Right ventricle myocardium inferior (tissue), 1 donor: ENCODE measurements at regions not wholly inside any gene's neighbourhood (a gene's known extent, or its start where the extent isn't known, plus 50 kb on each side); places are given as distances from the start of the nearest gene placed in this dataset.

Experiments used
- ATAC-seq: fragments of 200-7000 bp; cut with Tn5 transposase; one replicate; pipeline ENCODE4 v1.9.1; 2020; ENCODE audit warnings: mild to moderate bottlenecking, moderate library complexity
- DNase-seq: peaks from one replicate; pipeline ENCODE4 v3.0.0; 2021; ENCODE audit errors: missing footprints
- intact Hi-C: fragments of 100-400 bp; cut with DNase I; formaldehyde crosslinking; loops from one replicate; pipeline ENCODE4 v1.11.0; 2022
- donor health status: DM: no; HTN: yes; CAD: no; lungs with severe emphysema.

DNA sequence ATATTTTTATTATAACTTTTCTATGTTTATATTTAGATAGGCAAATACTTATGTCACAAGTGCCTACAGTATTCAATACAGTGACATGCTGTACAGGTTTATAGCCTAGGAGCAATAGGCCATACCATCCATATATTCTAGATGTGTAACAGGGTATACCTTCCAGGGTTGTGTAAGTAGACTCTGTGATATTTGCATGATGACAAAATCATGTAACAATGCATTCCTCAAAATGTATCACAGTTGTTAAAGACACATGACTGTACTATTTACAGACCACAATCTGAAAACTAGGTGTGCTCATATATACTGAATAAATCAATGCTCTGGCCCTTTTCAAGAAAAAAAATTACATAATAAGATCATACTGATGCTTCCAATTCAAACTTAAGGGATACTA, 433.2 kb upstream of the RGPD4 start:
- no peak for DNase-seq
- intact Hi-C loops, result no loop called here
- ATAC-seq, result no peak

DNA sequence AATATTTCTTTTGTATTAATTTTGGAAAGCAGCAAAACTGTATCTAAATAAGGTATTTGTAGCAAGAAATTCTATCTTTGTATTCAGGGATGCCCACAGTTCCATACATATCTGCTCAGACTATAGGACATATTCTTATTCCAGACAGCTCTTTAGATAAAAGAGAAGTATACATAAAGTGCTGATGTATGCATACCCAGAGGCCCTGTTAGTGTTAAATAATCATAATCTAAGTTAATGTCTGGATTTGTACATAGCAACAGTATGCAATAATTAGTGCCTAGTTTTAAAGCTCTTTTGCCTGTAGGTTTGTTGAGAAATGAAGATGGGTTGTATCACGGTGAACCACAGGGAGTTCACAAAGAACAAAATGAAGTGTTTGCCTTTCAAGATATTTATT, 428.0 kb upstream of the RGPD4 start:
- intact Hi-C loops, result no loop called here
- ATAC-seq (no peak), DNase-seq (no peak)

DNA sequence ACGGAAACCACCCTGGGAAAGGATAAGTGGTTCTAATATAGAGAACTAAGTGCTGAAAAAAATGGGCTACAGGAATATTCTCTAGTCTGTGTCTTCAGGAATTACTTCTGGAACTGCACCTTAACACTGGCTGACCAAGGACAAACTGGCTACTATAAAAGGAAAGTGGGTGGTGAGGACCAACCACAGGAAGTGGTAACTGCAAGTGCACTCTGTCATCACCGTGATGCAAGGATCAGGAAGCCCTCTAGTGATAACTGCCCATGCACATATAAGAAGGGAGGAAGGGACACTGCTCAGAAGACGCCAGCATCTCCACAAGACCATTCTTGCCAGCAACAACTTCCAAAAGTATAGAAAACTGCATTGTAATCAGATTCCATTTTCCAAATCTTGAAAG, 424.4 kb upstream of the RGPD4 start:
- ATAC-seq, result no peak

DNA sequence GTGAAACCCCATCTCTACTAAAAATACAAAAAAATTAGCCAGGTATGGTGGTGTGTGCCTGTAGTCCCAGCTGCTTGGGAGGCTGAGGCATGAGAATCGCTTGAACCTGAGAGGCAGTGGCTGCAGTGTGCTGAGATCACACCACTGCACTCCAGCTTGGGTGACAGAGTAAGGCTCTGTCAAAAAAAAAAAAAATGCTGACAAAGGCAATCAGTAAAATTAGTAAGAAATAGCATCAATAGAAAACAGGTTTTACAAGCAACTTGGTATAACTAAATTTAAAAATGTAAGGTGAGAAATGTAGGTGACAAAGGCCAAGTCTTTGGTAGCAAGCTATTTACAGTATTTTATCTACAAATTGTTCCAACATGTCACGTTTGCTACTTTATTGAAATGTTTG, 421.4 kb upstream of the RGPD4 start:
- ATAC-seq (no peak), DNase-seq (no peak)
- intact Hi-C loops, result no loop called here

More for the DNA sequence above, 424.4 kb upstream of the RGPD4 start:
- intact Hi-C loops, result no loop called here
- no peak for DNase-seq

DNA sequence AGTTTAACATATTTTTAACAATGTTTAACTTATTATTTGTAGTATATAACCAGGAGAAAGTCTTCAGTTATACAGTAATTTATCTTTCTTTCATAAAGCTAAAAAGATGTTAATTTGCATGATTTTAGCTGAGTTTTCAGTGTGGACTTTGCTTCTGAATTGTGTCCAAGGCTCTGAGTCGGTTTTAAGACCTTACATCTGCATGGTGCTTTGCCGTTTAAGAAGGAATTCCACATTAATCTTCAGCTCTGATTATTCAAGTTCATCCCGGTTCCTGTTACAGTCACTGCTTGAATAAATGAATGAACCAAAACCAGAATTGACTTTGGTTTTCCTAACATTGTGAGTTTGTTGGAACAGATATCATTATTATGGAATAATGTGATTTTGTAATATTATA, 419.7 kb upstream of the RGPD4 start:
- ATAC-seq, result no peak
- intact Hi-C loops, result no loop called here
- DNase-seq, result no peak

DNA sequence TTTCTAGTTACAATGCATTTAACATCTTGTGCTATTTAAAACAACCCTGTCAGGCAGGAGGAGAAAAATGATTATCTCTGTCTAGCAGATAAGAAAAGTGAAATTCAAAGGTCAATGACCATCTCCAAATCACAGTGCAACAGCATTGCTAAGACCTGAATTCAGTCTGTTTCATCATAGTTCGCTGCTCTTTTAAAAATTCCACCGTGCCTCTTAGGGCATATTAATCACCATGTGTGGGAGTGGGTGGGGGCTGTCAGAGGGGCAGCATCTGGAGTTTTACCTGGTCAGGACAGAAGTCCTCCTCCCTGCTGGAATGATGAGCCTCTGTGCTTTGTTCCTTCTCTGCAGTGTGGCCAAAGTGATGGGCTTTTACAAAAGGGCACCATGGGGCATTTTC, 418.7 kb upstream of the RGPD4 start:
- no peak for ATAC-seq
- no peak for DNase-seq
- intact Hi-C loops, result no loop called here

DNA sequence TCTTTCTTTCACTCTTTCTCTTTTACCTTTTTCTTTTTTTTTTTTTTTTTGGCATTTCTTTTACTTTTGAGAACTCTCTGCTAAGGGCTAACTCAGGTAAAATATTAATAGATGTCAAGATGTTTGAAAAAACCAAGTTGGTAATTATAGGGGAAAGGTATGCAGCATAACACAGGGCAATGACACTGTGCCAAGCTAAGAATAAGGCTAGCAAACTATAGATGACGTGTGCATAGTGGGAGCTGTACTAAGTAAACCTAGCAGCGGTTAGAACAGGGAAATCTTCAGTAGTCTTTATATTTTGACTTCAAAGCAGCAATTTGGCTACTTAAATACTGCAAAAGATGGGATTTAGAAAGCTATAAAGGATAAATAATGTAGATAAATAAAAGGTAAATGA, 415.4 kb upstream of the RGPD4 start:
- DNase-seq, result no peak
- no peak for ATAC-seq
- intact Hi-C loops, result no loop called here

DNA sequence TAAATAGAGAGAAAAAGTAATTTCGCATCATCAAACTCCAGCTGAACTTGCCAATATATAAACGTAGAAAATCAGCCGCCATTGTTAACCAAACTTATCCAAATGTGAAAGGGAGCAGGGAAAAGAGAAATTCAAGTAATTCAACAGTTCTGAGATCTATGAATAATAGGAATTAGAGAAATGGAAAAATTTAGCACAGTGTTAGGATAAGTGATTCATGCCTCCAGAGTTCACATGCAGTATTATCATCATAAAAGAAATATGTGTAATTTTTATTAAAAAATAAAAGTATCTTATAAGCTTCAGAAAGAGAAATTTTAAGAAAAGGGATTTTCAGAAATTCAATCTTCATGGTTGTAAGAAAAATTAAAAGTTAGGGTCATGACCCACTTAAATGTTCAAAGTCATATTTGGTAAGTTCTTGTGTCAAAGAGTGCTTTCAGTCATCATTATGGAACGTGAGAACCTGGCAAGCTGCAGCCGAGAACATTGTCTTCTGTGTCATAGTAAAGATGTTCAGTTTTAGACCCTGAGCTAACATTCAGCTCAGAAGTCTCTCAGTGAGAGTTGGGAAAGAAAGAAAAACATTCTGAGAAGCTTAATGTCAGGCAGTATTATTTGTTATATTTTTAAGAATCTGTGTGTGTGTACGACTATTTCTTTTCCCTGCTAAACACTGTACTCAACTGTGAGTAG, 414.3 kb upstream of the RGPD4 start:
- DNase-seq (no peak), ATAC-seq (no peak)
- intact Hi-C loops, result no loop called here

DNA sequence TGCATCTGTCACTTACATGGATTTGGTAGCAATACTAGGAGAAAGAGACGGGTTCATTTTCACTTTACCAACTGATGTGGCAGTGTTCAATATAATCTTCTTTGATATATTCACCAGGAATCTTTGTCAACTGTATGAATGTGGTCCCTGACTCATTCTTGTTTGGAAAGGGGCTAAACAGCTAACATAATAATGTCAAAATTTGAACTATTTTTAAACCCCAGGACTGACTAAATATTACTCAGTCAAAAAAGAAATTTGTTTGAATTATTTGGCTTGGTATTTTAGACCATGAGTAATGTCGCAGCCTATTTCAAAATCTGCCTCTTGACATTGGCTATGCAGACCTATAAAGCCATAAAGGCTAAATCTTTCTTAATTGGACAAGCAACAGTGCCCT, 413.7 kb upstream of the RGPD4 start:
- ATAC-seq (no peak), DNase-seq (no peak)
- intact Hi-C loops, result no loop called here

DNA sequence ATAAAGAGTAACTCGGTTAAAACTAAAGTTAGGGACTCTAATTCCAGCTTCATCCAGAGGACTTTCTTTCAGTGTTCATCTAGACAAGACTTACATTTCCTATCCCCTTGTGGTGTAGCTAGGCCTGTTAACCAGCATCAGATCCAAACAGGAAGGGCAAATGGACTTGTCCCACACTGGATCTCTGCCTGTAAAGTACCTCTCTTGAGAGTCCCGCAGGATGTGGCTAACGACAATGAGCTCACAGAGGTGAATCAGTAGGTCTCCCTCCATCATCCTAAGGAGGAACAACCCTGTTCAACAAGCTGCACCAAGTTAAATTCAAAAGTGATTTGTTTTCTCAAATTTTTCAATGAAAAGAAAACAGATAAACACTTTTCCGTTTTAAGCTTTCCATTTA, 412.3 kb upstream of the RGPD4 start:
- DNase-seq, result no peak
- intact Hi-C loops, result no loop called here

DNA sequence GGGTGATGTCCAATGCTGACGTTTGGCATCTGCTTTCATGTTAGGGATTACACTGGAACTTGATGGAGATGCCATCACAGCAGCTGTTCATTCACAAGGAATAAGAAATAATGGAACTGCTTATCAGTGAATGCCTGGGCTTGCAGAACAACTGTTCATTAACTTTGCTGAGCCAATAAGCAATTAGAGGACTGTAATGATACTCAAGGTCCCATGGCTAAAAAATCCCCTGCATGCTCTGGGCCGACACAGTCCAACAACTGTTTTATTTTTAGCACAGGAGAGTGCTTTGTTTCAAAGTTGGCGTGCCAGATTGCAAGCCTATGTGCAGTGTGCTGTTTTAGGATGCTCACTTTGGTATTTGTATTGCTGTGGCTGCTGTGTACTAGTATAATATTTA, 408.0 kb upstream of the RGPD4 start:
- DNase-seq (no peak), ATAC-seq (peak; percentile 91)
- intact Hi-C loops, result no loop called here

More for the DNA sequence above, 412.3 kb upstream of the RGPD4 start:
- ATAC-seq, result no peak

DNA sequence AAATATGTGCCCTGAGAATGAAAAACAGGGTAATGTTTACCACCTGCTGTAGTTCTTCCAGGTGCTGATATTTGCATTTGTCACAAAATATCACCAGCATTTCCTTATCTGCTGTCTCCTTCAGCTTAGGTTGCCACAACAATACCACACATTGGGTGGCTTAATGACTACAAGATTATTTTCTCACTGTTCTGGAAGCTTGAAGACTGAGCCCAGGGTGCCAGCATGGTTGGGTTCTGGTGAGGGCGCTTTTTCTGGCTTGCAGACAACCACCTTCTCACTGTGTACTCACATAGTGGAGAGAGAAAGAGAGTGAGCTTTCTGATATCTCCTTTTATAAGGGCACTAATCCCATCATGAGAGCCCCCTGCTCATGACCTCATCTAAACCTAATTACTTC, 407.5 kb upstream of the RGPD4 start:
- DNase-seq (no peak), ATAC-seq (no peak)
- intact Hi-C loops, result no loop called here

DNA sequence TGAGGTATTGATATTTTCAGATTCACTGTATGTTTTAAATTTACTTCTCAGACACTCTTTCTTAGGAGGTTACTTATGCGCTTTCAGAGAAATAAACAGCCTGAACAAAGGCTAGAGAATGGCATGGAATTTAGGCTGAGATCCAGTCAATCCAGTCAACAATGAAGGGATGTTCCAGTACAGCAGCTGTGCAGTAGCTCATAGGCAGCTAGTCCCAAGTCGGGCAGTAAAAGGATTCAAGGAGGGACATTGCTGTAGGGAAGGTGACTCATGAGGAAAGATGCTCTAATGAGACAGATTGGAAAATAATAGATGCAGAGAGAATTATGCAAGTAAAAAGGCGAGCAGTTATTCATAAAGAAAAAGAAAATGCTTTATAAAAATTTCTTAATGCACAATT, 397.9 kb upstream of the RGPD4 start:
- ATAC-seq (no peak), DNase-seq (no peak)
- intact Hi-C loops, result no loop called here

DNA sequence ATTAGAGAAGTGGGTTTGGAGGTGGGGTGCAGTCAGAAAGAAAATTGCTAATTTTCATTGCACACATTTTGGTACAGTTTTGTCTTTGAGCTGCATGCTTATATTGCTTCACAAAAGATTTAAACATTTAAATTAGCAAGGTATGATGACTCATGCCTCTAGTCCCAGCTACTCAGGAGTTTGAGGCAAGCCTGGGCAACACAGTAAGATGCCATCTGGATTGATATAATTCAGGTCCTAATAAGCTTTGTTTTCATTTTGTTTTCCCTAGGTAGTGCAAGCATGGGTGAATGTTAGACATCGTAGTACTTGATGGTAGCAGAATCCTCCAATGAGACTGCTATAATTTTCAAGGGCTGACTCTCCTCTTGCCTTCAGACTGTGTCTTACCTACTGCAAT, 396.7 kb upstream of the RGPD4 start:
- no peak for ATAC-seq
- DNase-seq, result no peak
- intact Hi-C loops, result no loop called here

DNA sequence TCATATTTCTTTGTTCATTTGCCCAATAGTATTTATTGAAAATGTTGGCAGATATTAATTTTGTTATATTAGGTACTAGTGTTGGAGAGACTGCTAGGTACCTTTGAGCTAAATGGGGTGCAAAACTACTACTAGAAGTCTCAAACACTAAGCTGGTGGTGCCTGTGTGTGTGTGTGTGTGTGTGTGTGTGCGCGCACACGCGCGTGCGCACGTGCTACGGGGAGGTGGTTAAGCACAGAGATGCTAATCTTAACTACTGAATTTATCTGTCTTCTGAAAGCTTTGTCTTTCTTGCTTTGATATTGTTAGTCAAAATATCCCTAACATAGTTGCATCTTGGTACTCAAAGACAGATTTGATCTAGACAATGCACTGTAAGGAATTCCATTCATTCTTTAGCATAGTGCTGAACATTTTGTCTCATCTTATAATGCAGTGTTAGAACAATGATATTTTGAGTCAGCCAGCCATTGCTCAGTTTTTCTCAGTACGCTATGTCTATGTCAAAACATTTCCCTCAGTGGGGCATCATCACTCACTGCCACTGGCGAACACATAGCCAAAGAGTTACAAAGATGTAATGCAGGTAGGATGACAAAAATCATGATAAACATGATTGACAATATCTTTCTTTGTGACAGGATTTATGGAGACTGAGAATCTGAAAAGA, 396.0 kb upstream of the RGPD4 start:
- DNase-seq (no peak), ATAC-seq (no peak)
- intact Hi-C loops, result no loop called here

DNA sequence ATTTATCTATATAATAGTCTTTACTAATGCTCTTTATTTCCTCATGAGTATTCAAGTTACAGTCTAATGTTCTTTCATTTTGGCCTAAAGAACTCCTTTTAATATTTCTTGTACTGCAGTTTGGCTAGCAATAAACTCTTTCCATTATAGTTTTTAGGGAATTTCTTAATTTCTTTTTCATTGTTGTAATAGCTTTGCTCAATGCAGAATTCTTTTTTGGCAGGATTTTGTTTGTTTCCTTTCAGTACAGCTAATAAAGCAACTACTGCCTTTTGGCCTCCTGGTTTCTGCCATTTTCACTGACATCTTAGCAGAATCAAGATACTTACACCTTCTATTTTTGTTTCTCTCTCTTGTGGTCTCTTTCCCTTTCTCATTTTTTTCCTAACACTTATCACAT, 390.4 kb upstream of the RGPD4 start:
- DNase-seq, result no peak
- intact Hi-C loops, result no loop called here
- no peak for ATAC-seq

DNA sequence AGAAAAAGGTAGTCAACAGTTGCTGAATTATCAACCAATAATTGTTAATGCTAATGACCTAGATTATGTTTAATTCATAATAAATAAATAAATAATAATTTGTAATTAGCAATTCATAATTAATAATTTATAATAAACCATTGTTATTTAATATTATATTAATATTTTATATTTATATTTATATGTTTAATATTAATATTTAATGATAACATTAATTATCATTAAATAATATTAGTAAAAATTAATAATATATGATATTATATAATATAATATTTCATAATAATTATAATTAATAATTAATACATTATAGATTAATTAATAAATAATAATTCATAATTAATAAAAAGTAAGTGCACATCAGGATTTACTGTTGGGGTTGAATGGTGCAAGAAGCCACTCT, 389.4 kb upstream of the RGPD4 start:
- no peak for ATAC-seq
- DNase-seq, result no peak
- intact Hi-C loops, result no loop called here

DNA sequence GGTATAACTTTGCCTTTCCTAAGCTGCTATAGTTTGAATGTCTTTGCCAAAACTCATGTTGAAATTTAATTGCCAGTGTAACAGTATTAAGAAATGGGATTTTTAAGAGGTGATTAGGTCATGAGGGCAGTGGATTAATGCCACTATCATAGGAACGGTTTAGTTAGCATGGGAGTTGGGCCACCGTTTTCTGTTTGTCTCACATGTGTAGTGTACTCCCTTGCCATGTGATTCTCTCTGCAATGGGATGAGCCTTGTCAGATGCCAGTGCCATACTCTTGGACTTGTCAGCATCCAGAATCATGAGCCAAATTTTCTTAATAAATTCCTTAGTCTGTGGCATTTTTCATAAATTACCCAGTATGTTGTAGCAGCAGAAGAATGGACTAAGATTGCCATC, 388.9 kb upstream of the RGPD4 start:
- DNase-seq (no peak), ATAC-seq (no peak)

DNA sequence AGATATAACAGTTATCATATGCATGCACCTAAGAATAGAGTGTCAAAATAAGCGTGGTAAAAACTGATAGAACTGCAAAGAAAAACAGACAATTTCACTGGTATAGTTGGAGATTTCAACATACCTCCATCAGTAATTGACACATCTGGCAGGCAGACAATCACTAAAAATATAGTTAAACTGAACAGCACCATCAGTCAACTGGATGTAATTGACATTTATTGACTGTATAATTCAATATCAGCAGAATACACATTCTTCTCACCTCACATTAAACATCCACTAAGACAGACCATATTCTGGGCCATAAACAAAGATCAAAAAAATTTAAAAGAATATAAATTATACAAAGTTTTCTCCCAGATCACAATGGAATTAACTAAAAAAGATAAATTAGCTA, 378.5 kb upstream of the RGPD4 start:
- intact Hi-C loops, result no loop called here
- no peak for DNase-seq
- no peak for ATAC-seq

More for the DNA sequence above, 388.9 kb upstream of the RGPD4 start:
- intact Hi-C loops, result no loop called here

DNA sequence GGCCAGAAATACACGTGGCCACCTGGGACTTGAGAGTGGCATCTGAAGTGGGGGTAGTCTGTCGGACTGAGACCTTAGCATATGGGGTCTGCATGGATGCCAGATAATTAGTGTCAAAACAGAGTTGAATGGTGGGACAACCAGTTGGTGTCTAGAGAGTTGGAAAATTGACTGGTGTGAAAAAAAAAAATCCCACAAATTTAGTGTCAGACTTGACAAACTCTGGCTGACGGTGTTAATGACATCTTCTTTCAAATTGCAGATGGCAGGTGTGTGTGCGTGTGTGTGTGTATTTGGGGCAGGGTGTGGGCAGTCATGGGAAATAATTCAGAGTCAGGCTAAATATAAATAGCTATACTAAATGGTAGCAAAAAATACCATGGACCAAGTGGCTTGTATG, 365.4 kb upstream of the RGPD4 start:
- DNase-seq (no peak), ATAC-seq (no peak)
- intact Hi-C loops, result no loop called here

DNA sequence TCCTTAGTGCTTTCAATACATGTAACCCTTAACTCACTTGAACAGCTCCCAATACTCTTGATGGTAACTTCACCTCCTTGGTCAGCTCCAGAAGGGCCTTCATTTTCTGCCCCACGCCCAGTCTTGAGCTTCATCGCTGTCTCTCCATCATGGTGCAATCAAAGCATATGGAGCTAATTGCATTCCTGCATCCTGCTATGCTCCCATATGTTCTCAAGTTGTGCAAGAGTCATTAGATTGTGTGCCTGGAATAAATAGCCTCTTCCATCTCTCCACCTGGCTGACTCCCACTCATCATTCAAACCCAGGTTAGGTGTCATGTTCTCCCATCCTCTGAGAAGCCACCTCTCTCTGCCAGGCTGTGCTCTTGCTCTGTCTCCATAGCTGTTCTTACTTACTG, 364.5 kb upstream of the RGPD4 start:
- no peak for DNase-seq
- no peak for ATAC-seq
- intact Hi-C loops, result no loop called here
